ENCODE measurements at regions not wholly inside any gene's neighbourhood (a gene's known extent, or its start where the extent isn't known, plus 50 kb on each side); places are given as distances from the start of the nearest gene placed in this dataset.

DNA sequence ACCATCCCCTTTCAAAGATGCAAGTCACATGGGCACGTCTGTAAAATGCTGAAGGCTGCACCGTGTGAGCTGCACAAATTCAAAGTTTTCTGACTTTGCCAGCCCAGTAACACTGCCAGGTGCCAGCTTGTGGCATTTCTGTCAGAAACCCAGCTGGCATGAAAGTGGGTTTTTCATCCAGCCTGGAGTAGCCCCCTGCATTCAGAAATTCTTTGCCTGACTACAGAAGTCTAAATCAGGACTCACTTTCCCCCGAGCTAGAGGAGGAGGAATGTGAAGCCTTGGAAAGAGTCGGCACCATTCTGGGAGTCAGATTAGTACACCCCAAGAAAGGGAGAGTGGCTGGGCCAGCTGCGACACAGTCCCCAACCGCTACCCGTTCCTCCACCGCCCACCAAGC is 56.7 kb upstream of the EN2 start:
- no peak overlapping the region for H3K9ac ChIP-seq (ENCODE audit: low read length)
- H3K4me3 ChIP-seq (ENCODE audit: insufficient read depth, low read depth, low read length), result no peak overlapping the region
- peaks cover 13% of the 10 kb centered on the region for H3K27me3 ChIP-seq (ENCODE audit: insufficient read depth, low read length)
- Mint-ChIP-seq H3K9me3 (ENCODE audit: unreplicated experiment) (peaks cover 16% of the 10 kb centered on the region), H3K36me3 (ENCODE audit: low read depth, unreplicated experiment) (peaks cover 2% of the 10 kb centered on the region), H3K4me1 (ENCODE audit: low read depth, unreplicated experiment) (no peaks in the 10 kb centered on the region), H3K4me3 (ENCODE audit: unreplicated experiment) (no peak overlapping the region), H3K27me3 (ENCODE audit: low read depth, unreplicated experiment) (peaks cover 78% of the 10 kb centered on the region), H3K27ac (ENCODE audit: unreplicated experiment) (no peak overlapping the region)
- H3K79me2 ChIP-seq (ENCODE audit: insufficient read depth, low read length), result no peaks in the 10 kb centered on the region
- no peak for TF ChIP-seq EZH2 (IDR thresholded peaks at IDR 0.05; ENCODE audit: insufficient read depth, low read length)
- TF ChIP-seq, protein P1, sequence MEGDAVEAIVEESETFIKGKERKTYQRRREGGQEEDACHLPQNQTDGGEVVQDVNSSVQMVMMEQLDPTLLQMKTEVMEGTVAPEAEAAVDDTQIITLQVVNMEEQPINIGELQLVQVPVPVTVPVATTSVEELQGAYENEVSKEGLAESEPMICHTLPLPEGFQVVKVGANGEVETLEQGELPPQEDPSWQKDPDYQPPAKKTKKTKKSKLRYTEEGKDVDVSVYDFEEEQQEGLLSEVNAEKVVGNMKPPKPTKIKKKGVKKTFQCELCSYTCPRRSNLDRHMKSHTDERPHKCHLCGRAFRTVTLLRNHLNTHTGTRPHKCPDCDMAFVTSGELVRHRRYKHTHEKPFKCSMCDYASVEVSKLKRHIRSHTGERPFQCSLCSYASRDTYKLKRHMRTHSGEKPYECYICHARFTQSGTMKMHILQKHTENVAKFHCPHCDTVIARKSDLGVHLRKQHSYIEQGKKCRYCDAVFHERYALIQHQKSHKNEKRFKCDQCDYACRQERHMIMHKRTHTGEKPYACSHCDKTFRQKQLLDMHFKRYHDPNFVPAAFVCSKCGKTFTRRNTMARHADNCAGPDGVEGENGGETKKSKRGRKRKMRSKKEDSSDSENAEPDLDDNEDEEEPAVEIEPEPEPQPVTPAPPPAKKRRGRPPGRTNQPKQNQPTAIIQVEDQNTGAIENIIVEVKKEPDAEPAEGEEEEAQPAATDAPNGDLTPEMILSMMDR (IDR thresholded peaks at IDR 0.05; ENCODE audit: insufficient read depth, low read depth, low read length), result no peak
- H4K20me1 ChIP-seq (ENCODE audit: insufficient read depth, low read length), result no peaks in the 10 kb centered on the region
- no peak overlapping the region for H3K4me2 ChIP-seq (ENCODE audit: low read length)
- no peaks in the 10 kb centered on the region for H3K4me1 ChIP-seq (ENCODE audit: insufficient read depth, low read length)
- no peak overlapping the region for H3K27ac ChIP-seq (ENCODE audit: low read depth, low read length)
- H2AFZ ChIP-seq (ENCODE audit: low read depth, low read length), result no peak overlapping the region
- FAIRE-seq, result no peak
- H3K36me3 ChIP-seq (ENCODE audit: insufficient read depth, low read length), result no peaks in the 10 kb centered on the region
- DNase-seq (ENCODE audit: low read depth), result no peak
- H3K9me3 ChIP-seq (ENCODE audit: insufficient read depth, low read depth, low read length), result no peaks in the 10 kb centered on the region

DNA sequence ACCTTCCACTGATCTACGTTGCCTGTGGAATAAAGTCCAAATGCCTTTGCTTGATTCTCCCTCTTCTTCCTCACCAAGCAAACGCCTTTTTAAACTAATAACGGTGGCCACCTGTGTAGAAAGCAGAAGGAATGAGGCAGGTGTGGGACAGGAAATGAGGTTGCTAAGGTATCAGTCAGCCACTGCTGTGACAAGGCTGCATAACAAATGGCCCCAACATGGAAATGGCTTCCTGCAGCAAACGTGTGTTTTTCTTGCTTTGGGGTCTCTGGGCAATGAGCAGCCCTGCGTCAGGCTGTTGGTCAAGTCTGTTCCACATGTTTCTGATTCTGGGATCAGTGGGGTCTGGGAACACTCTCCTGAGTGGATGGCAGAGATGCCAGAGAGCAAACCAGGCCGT is 56.0 kb upstream of the EN2 start:
- peaks cover 13% of the 10 kb centered on the region for H3K27me3 ChIP-seq (ENCODE audit: insufficient read depth, low read length)
- no peak overlapping the region for H3K27ac ChIP-seq (ENCODE audit: low read depth, low read length)
- H2AFZ ChIP-seq (ENCODE audit: low read depth, low read length), result no peak overlapping the region
- peaks cover 16% of the 10 kb centered on the region for H3K9me3 Mint-ChIP-seq (ENCODE audit: unreplicated experiment)
- H3K4me3 Mint-ChIP-seq (ENCODE audit: unreplicated experiment), result no peak overlapping the region
- peaks cover 76% of the 10 kb centered on the region for H3K27me3 Mint-ChIP-seq (ENCODE audit: low read depth, unreplicated experiment)
- H3K4me3 ChIP-seq (ENCODE audit: insufficient read depth, low read depth, low read length), result no peak overlapping the region
- H3K9me3 ChIP-seq (ENCODE audit: insufficient read depth, low read depth, low read length), result no peaks in the 10 kb centered on the region
- no peak overlapping the region for H3K4me2 ChIP-seq (ENCODE audit: low read length)
- H3K36me3 Mint-ChIP-seq (ENCODE audit: low read depth, unreplicated experiment), result peaks cover 2% of the 10 kb centered on the region
- FAIRE-seq (no peak), DNase-seq (ENCODE audit: low read depth) (no peak)
- H3K36me3 ChIP-seq (ENCODE audit: insufficient read depth, low read length), result no peaks in the 10 kb centered on the region
- TF ChIP-seq, protein P1 (IDR thresholded peaks at IDR 0.05; ENCODE audit: insufficient read depth, low read depth, low read length), result no peak
- no peak for TF ChIP-seq EZH2 (IDR thresholded peaks at IDR 0.05; ENCODE audit: insufficient read depth, low read length)
- no peak overlapping the region for H3K9ac ChIP-seq (ENCODE audit: low read length)
- H3K4me1 Mint-ChIP-seq (ENCODE audit: low read depth, unreplicated experiment), result no peaks in the 10 kb centered on the region
- no peaks in the 10 kb centered on the region for H4K20me1 ChIP-seq (ENCODE audit: insufficient read depth, low read length)
- no peaks in the 10 kb centered on the region for H3K4me1 ChIP-seq (ENCODE audit: insufficient read depth, low read length)
- H3K27ac Mint-ChIP-seq (ENCODE audit: unreplicated experiment), result no peak overlapping the region
- H3K79me2 ChIP-seq (ENCODE audit: insufficient read depth, low read length), result no peaks in the 10 kb centered on the region

DNA sequence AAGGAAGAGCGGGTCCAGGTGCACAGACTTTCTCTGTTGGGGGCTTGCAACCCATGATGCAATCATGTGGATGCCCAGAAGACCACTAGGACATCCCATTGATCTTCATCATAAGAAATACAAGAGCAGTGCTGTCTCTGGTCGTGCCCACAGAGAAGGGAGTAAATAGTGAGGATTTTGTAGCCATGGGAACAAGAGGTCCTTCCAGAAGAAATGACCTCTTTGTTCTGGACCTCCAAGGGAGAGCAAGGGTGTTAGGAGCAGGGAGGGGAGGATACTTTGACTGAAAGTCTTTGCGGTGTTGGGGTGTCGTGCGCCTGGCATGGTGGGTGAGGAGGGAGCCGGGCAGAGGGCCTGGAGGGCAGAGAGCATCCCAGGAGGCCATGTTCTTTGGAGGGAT is 55.0 kb upstream of the EN2 start:
- H4K20me1 ChIP-seq (ENCODE audit: insufficient read depth, low read length), result no peaks in the 10 kb centered on the region
- Mint-ChIP-seq H3K9me3 (ENCODE audit: unreplicated experiment) (peaks cover 16% of the 10 kb centered on the region), H3K27me3 (ENCODE audit: low read depth, unreplicated experiment) (peaks cover 67% of the 10 kb centered on the region), H3K4me1 (ENCODE audit: low read depth, unreplicated experiment) (no peaks in the 10 kb centered on the region), H3K4me3 (ENCODE audit: unreplicated experiment) (no peak overlapping the region), H3K27ac (ENCODE audit: unreplicated experiment) (no peak overlapping the region), H3K36me3 (ENCODE audit: low read depth, unreplicated experiment) (peaks cover 2% of the 10 kb centered on the region)
- no peaks in the 10 kb centered on the region for H3K36me3 ChIP-seq (ENCODE audit: insufficient read depth, low read length)
- H2AFZ ChIP-seq (ENCODE audit: low read depth, low read length), result no peak overlapping the region
- H3K27me3 ChIP-seq (ENCODE audit: insufficient read depth, low read length), result peaks cover 13% of the 10 kb centered on the region
- no peak overlapping the region for H3K4me2 ChIP-seq (ENCODE audit: low read length)
- FAIRE-seq, result no peak
- H3K4me3 ChIP-seq (ENCODE audit: insufficient read depth, low read depth, low read length), result no peak overlapping the region
- no peak for DNase-seq (ENCODE audit: low read depth)
- TF ChIP-seq, protein P1 (IDR thresholded peaks at IDR 0.05; ENCODE audit: insufficient read depth, low read depth, low read length), result no peak
- no peak for TF ChIP-seq EZH2 (IDR thresholded peaks at IDR 0.05; ENCODE audit: insufficient read depth, low read length)
- no peak overlapping the region for H3K27ac ChIP-seq (ENCODE audit: low read depth, low read length)
- H3K9me3 ChIP-seq (ENCODE audit: insufficient read depth, low read depth, low read length), result no peaks in the 10 kb centered on the region
- no peaks in the 10 kb centered on the region for H3K79me2 ChIP-seq (ENCODE audit: insufficient read depth, low read length)
- no peak overlapping the region for H3K9ac ChIP-seq (ENCODE audit: low read length)
- H3K4me1 ChIP-seq (ENCODE audit: insufficient read depth, low read length), result no peaks in the 10 kb centered on the region
